ENCODE measurements at regions not wholly inside any gene's neighbourhood (a gene's known extent, or its start where the extent isn't known, plus 50 kb on each side); places are given as distances from the start of the nearest gene placed in this dataset.
A peak's percentile ranks its signal among the peaks of the same experiment; 100 is the strongest.

- Histone ChIP-seq H3K27ac (no peak overlapping the region), H3K36me3 (no peaks in the 10 kb centered on the region), H3K4me3 (no peak overlapping the region), H3K4me1 (ENCODE audit: low read depth) (peaks cover 4% of the 10 kb centered on the region), H3K27me3 (no peaks in the 10 kb centered on the region), H3K9me3 (ENCODE audit: low read depth) (no peaks in the 10 kb centered on the region)
- TF ChIP-seq CTCF (IDR thresholded peaks at IDR 0.05; ENCODE audit: low read depth, low read length): no peak
- DNase-seq (ENCODE audit: low read depth in 1 of 2, low spot score in 1 of 2): no peak
Observed at GRCh38 chr2:156136566-156136965, 196.0 kb downstream of the NR4A2 start.

GRCh38 chr2:156134887-156135286 is 197.6 kb downstream of the NR4A2 start:
- Histone ChIP-seq H3K4me3 (no peak overlapping the region), H3K9me3 (ENCODE audit: low read depth) (no peaks in the 10 kb centered on the region), H3K27me3 (no peaks in the 10 kb centered on the region), H3K4me1 (ENCODE audit: low read depth) (peaks cover 4% of the 10 kb centered on the region), H3K36me3 (no peaks in the 10 kb centered on the region), H3K27ac (no peak overlapping the region)
- no peak for TF ChIP-seq CTCF (IDR thresholded peaks at IDR 0.05; ENCODE audit: low read depth, low read length)
- no peak for DNase-seq (ENCODE audit: low read depth in 1 of 2, low spot score in 1 of 2)

- H3K4me1 ChIP-seq (ENCODE audit: low read depth): peaks cover 4% of the 10 kb centered on the region
Observed at GRCh38 chr2:156132941-156133340, 199.6 kb downstream of the NR4A2 start.

GRCh38 chr2:156132130-156132529 is 200.4 kb downstream of the NR4A2 start:
- DNase-seq (ENCODE audit: low read depth in 1 of 2, low spot score in 1 of 2): no peak
- no peak overlapping the region for H3K27ac ChIP-seq
- peaks cover 4% of the 10 kb centered on the region for H3K4me1 ChIP-seq (ENCODE audit: low read depth)
- no peaks in the 10 kb centered on the region for H3K27me3 ChIP-seq
- H3K36me3 ChIP-seq: no peaks in the 10 kb centered on the region
- TF ChIP-seq CTCF (IDR thresholded peaks at IDR 0.05; ENCODE audit: low read depth, low read length): no peak
- H3K9me3 ChIP-seq (ENCODE audit: low read depth): no peaks in the 10 kb centered on the region
- no peak overlapping the region for H3K4me3 ChIP-seq

More at GRCh38 chr2:156132941-156133340, 199.6 kb downstream of the NR4A2 start:
- H3K4me3 ChIP-seq: no peak overlapping the region
- TF ChIP-seq CTCF (IDR thresholded peaks at IDR 0.05; ENCODE audit: low read depth, low read length): no peak
- DNase-seq (ENCODE audit: low read depth in 1 of 2, low spot score in 1 of 2): no peak
- H3K36me3 ChIP-seq: no peaks in the 10 kb centered on the region
- H3K27me3 ChIP-seq: no peaks in the 10 kb centered on the region
- H3K27ac ChIP-seq: no peak overlapping the region
- no peaks in the 10 kb centered on the region for H3K9me3 ChIP-seq (ENCODE audit: low read depth)

- Histone ChIP-seq H3K27ac (no peak overlapping the region), H3K4me1 (ENCODE audit: low read depth) (peaks cover 4% of the 10 kb centered on the region), H3K27me3 (no peaks in the 10 kb centered on the region), H3K4me3 (no peak overlapping the region), H3K9me3 (ENCODE audit: low read depth) (no peaks in the 10 kb centered on the region), H3K36me3 (no peaks in the 10 kb centered on the region)
- TF ChIP-seq CTCF (IDR thresholded peaks at IDR 0.05; ENCODE audit: low read depth, low read length): no peak
- DNase-seq (ENCODE audit: low read depth in 1 of 2, low spot score in 1 of 2): no peak
Observed at GRCh38 chr2:156129227-156129626, 203.3 kb downstream of the NR4A2 start.

GRCh38 chr2:156125018-156125417 is 207.5 kb downstream of the NR4A2 start:
- Histone ChIP-seq H3K4me1 (ENCODE audit: low read depth) (no peaks in the 10 kb centered on the region), H3K4me3 (no peak overlapping the region), H3K27ac (no peak overlapping the region), H3K27me3 (no peaks in the 10 kb centered on the region), H3K36me3 (no peaks in the 10 kb centered on the region), H3K9me3 (ENCODE audit: low read depth) (no peaks in the 10 kb centered on the region)
- no peak for TF ChIP-seq CTCF (IDR thresholded peaks at IDR 0.05; ENCODE audit: low read depth, low read length)
- DNase-seq (ENCODE audit: low read depth in 1 of 2, low spot score in 1 of 2): peak in 1 of 2 donors; percentile 20

Measured in cardiac muscle cell (in vitro differentiated cells and primary cell).